ENCODE measurements at regions not wholly inside any gene's neighbourhood (a gene's known extent, or its start where the extent isn't known, plus 50 kb on each side); places are given as distances from the start of the nearest gene placed in this dataset.
A peak's percentile ranks its signal among the peaks of the same experiment; 100 is the strongest.

DNA sequence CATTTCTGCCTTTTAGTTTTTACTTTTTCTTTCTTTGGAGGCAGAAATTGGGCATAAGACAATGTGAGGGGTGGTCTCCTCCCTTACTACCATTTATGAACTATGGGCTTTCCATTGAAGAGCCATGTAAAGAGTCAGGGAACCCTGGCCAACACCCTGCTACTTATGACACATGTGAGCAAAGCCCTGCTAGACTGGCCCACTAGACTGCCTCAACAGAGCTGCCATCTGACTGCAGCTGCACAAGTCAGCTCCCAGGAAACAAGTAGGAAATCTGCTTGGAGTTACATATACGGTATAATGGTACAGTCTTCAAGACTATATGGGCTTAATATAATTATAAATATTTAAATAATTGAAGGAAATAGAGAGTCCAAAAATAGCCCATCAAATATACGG, 816.8 kb downstream of the TRIB2 start:
- DNase-seq (ENCODE audit: low read depth), result no peak

GRCh38 chr2:13536941-13537340, 820.2 kb downstream of the TRIB2 start:
- no peak for DNase-seq (ENCODE audit: low read depth)

GRCh38 chr2:13537771-13538349, 821.1 kb downstream of the TRIB2 start:
- DNase-seq (ENCODE audit: low read depth), result no peak

GRCh38 chr2:13539296-13539695, 822.6 kb downstream of the TRIB2 start:
- no peak for DNase-seq (ENCODE audit: low read depth)

- DNase-seq (ENCODE audit: low read depth), result no peak
Observed at GRCh38 chr2:13542061-13542460, 825.3 kb downstream of the TRIB2 start.

GRCh38 chr2:13542642-13543041, 825.9 kb downstream of the TRIB2 start:
- DNase-seq (ENCODE audit: low read depth), result no peak

DNA sequence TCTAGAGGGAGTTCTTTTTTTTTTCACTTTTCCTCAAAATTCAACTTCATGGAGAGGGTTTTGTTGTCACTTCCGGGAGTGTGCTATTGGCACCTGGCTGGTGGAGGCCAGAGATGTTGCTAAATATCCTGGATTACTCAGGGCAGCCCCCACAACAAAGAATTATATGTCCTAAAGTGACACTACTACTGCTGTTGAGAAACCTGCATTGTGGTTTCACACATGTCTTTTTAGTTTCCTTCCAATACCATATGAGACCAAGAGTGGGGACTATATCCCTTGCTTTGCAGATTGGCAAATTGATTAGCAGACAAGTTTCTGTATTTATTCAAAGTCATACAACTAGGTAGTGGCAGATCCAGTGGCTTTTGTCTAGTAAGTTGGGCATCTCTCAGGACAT, 826.8 kb downstream of the TRIB2 start:
- no peak for DNase-seq (ENCODE audit: low read depth)

GRCh38 chr2:13545320-13545719, 828.6 kb downstream of the TRIB2 start:
- no peak for DNase-seq (ENCODE audit: low read depth)

GRCh38 chr2:13546131-13546530, 829.4 kb downstream of the TRIB2 start:
- DNase-seq (ENCODE audit: low read depth), result no peak

DNA sequence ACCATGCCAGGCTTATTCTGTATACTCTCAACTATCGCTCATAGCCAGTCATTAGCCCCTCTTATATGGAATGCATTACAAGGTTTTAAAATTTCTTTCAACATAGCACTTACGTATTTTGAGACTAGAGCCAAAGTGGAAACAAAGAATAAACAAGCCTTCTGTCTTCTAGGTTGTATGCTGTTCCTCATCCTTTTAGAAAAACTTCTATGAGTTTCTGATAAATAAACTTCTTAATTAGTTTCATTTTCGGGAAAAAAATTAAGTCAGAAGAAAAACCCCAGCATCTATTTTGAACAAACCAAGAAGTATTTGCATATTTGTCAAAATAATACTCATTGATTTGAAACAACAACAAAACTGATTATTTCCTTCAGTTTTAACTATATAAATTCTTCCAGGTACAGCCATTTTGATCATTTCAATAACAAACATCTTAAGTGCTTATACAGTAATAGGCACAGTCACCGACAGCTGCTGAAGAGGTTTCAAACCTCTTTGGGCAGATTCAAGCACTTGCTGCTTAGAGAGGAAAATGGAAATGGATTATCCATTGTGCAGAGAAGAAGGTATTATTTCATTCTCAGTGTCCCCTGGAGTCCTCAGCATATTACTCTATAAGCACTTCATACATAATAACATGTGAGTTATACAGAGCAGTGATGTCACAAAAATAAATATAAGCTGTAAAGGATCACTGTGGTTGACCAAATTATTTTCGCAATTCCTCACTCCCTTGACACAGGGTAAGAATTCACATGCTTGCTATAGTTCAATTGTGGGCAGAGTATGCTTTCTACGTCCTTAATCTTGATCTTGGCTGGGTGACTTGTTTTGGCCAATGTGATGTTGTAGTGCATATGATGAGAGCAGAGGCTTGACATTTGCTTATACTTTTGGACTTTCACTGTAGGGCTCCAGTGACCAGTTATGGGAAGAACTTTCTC, 833.8 kb downstream of the TRIB2 start:
- DNase-seq (ENCODE audit: low read depth), result no peak

- DNase-seq (ENCODE audit: low read depth), result peak; percentile 50
Observed at GRCh38 chr2:13558368-13558767, 841.6 kb downstream of the TRIB2 start.

GRCh38 chr2:13560322-13560721, 843.6 kb downstream of the TRIB2 start:
- DNase-seq (ENCODE audit: low read depth), result no peak

DNA sequence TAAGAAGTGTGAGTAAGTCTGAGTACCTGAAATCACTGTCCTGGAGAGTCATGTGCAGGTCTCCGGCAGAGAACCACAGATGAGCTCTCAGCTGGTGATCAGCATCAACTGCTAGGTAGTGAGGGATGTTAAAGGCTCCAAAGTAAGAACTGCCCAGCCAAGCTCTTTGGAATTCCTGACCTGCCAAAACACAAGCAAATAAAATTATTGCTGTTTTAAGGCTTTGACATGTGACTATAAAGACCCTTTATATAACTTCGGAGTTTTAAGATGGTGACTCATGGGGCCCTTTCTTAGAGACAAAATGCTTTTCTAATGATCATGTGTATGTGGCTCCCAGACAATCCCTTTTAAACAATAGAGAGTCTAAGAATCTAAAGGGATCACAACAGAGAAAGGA, 855.7 kb downstream of the TRIB2 start:
- DNase-seq (ENCODE audit: low read depth), result no peak

DNA sequence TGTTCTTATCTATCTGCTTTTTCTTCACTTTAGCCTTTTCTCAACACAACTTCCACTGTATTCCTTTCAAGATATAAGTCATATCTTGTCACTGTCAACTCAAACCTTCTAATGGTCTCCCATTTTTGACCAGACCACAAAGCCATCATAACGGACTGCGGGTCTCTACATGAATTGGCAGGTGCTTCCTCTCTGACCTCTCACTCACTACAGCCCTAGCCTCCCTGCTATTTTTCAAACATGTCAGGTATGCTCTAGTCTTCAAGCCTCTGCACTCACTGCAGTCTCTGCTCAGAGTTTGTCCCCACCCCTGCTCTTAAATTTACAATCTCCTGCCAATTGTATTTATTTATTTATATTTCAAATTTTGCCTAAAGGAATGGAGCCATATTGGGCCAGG, 858.1 kb downstream of the TRIB2 start:
- no peak for DNase-seq (ENCODE audit: low read depth)

GRCh38 chr2:13576406-13577036, 859.8 kb downstream of the TRIB2 start:
- DNase-seq (ENCODE audit: low read depth), result no peak

DNA sequence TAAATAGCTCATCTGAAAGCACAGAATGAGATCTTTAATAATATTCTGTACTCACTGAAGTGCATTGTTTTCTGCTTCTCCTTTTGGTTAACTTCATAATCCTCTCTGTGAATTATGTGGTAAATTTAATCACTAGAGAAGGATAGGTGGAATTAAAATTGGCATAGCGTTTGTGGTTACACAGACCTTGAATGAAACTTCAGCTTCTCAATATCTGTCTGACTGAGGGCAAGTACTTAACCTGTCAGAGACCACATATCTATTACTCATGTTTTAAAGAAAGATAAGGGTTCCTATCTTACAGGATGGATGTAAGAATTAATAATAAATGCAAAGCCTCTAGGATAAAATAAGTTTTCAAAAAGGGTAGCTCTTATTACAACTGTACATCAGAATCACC, 861.8 kb downstream of the TRIB2 start:
- no peak for DNase-seq (ENCODE audit: low read depth)

GRCh38 chr2:13581471-13581870, 864.7 kb downstream of the TRIB2 start:
- no peak for DNase-seq (ENCODE audit: low read depth)

DNA sequence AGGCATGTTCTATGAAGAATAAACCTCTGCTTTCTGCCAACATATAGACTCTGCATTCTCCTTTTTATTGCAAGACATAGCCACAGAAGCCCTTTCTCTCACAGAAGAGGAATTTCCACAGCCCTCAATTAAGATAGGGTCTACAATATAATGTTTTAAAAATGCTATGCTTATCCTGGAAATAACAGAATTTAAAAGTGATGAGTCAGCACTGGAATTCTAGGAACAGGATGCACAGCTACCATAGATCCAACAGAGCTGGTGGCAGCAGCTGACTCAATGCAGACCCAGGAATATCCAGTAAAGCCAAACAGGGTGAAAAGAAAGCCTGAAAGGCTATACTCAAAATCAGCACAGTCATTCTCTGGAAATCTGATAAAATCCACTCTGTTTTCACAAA, 866.9 kb downstream of the TRIB2 start:
- no peak for DNase-seq (ENCODE audit: low read depth)

- no peak for DNase-seq (ENCODE audit: low read depth)
Observed at GRCh38 chr2:13584020-13584419, 867.3 kb downstream of the TRIB2 start.

DNA sequence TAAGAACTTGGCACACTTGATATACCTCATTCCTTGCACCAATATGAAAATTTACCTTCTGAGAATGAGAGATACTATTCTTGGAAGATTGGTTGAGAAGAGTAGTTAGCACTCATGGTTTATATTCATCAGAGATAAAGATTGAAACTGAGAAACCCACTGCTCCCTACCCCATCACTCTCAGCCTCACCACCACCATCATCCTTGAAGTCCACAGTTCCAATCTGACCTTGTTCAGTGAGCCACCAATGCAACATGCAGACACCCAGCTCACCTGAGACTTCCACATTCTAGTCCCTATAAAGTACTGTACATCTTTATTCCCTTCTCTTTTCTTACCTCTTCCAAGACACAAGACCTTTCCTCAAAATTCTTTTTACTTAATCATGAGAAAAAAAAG, 869.0 kb downstream of the TRIB2 start:
- no peak for DNase-seq (ENCODE audit: low read depth)

DNA sequence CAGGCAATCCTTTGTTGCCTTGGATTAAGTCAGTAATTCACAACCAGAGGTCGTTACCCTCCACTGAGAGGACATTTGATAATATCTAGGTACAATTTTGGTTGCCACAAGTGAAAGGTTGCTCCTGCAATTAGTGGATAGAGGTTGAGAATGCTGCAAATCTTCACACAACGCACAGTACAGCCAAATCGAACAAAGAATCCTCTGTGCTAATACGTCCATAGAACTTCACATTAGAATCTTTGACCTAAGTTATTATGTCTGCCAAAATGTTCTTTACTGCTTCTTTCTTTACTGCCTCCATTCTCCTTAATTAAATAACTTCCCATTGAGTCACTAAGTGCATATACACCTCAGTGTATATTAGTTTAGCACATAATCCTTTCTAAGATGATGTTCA, 879.5 kb downstream of the TRIB2 start:
- DNase-seq (ENCODE audit: low read depth), result no peak

GRCh38 chr2:13597176-13597575, 880.4 kb downstream of the TRIB2 start:
- no peak for DNase-seq (ENCODE audit: low read depth)

DNA sequence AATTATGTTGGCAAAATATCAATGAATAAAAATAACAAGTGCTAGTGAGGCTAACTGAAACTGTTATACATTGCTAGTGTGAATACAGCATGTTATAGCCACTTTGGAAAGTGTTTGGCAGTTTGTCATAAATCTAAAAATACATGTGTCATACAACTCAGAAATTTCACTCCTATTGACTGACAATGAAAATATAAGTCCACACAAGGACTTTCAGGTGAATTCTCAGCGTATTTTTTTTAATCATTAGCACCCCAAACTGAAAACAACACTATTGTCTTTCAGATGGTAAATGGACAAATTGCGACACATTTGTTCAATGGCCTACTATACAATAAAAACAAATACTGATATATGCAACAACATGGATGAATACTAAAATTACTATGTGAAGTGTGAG, 884.8 kb downstream of the TRIB2 start:
- no peak for DNase-seq (ENCODE audit: low read depth)

Data from HS-27A (cell line).